WTC11 (cell line): ENCODE measurements at regions not wholly inside any gene's neighbourhood (a gene's known extent, or its start where the extent isn't known, plus 50 kb on each side); places are given as distances from the start of the nearest gene placed in this dataset.

ENCODE experiments used
- ESRRA ChIP-seq: sonication (generic); formaldehyde crosslinking; IDR thresholded peaks from 2 replicates; pipeline ENCODE4 v1.8.1; 2022; ENCODE audit warnings: mild to moderate bottlenecking, missing genetic modification reagents, borderline replicate concordance
- FOXK1 ChIP-seq: sonication (generic); formaldehyde crosslinking; IDR thresholded peaks from 2 replicates; pipeline ENCODE4 v1.8.0; 2022; ENCODE audit warnings: mild to moderate bottlenecking, moderate library complexity, missing genetic modification reagents
- SP1 ChIP-seq: sonication (generic); formaldehyde crosslinking; conservative IDR thresholded peaks from 2 replicates; pipeline ENCODE4 v1.8.1; 2022; ENCODE audit warnings: missing genetic modification reagents
- TF ChIP-seq, protein P1 (sequence below): sonication (generic); formaldehyde crosslinking; IDR thresholded peaks from 2 replicates; pipeline ENCODE4 v1.8.0; 2022; ENCODE audit warnings: mild to moderate bottlenecking, missing genetic modification reagents
- TF ChIP-seq, protein P2 (sequence below): fragments of 200-600 bp; IDR thresholded peaks from 2 replicates; pipeline ENCODE4 v1.8.0; 2022; ENCODE audit warnings: antibody characterized with exemption
- TF ChIP-seq, protein P3 (sequence below): sonication (generic); formaldehyde crosslinking; IDR thresholded peaks from 2 replicates; pipeline ENCODE4 v1.8.0; 2023; ENCODE audit warnings: missing genetic modification reagents
- TF ChIP-seq, protein P4 (sequence below): sonication (generic); formaldehyde crosslinking; IDR thresholded peaks from 2 replicates; pipeline ENCODE4 v1.8.1; 2022; ENCODE audit warnings: mild to moderate bottlenecking, missing genetic modification reagents, moderate library complexity, borderline replicate concordance

DNA sequence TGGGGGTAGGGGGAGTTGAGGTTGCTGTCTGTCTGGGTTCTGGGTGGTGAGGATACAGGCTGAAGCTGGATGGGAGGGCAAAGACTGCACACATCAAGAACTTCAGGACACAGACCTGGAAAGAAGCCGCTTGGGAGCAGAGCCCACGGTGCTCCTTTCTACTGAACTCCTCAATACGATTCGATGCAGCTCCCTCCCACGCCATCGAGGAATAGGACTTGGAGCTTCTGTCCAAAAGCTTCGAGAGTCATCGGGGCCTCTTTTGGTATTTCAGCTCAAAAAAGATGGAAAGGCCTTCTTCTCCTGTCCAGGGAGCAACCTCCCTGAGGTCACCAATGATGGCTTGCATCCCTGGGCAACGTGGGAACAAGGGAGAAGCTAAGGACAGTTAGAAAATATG lies 407.1 kb upstream of the MGMT start:
- TF ChIP-seq, protein P1, sequence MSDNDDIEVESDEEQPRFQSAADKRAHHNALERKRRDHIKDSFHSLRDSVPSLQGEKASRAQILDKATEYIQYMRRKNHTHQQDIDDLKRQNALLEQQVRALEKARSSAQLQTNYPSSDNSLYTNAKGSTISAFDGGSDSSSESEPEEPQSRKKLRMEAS (CRISPR knock-in tag) = no peak
- TF ChIP-seq, protein P2, sequence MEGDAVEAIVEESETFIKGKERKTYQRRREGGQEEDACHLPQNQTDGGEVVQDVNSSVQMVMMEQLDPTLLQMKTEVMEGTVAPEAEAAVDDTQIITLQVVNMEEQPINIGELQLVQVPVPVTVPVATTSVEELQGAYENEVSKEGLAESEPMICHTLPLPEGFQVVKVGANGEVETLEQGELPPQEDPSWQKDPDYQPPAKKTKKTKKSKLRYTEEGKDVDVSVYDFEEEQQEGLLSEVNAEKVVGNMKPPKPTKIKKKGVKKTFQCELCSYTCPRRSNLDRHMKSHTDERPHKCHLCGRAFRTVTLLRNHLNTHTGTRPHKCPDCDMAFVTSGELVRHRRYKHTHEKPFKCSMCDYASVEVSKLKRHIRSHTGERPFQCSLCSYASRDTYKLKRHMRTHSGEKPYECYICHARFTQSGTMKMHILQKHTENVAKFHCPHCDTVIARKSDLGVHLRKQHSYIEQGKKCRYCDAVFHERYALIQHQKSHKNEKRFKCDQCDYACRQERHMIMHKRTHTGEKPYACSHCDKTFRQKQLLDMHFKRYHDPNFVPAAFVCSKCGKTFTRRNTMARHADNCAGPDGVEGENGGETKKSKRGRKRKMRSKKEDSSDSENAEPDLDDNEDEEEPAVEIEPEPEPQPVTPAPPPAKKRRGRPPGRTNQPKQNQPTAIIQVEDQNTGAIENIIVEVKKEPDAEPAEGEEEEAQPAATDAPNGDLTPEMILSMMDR = no peak
- TF ChIP-seq ESRRA (CRISPR knock-in tag) = no peak
- TF ChIP-seq, protein P3, sequence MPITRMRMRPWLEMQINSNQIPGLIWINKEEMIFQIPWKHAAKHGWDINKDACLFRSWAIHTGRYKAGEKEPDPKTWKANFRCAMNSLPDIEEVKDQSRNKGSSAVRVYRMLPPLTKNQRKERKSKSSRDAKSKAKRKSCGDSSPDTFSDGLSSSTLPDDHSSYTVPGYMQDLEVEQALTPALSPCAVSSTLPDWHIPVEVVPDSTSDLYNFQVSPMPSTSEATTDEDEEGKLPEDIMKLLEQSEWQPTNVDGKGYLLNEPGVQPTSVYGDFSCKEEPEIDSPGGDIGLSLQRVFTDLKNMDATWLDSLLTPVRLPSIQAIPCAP (CRISPR knock-in tag) = no peak
- TF ChIP-seq FOXK1 (CRISPR knock-in tag) = no peak
- TF ChIP-seq, protein P4, sequence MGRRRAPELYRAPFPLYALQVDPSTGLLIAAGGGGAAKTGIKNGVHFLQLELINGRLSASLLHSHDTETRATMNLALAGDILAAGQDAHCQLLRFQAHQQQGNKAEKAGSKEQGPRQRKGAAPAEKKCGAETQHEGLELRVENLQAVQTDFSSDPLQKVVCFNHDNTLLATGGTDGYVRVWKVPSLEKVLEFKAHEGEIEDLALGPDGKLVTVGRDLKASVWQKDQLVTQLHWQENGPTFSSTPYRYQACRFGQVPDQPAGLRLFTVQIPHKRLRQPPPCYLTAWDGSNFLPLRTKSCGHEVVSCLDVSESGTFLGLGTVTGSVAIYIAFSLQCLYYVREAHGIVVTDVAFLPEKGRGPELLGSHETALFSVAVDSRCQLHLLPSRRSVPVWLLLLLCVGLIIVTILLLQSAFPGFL = no peak
- TF ChIP-seq SP1 (CRISPR knock-in tag) = no peak
